GM18498 (cell line): ENCODE measurements at regions not wholly inside any gene's neighbourhood (a gene's known extent, or its start where the extent isn't known, plus 50 kb on each side); places are given as distances from the start of the nearest gene placed in this dataset.
"Not testable (repeated sequence)": the region's sequence is repeated elsewhere in the genome, so short reads cannot be mapped to it uniquely, and the experiment has no call there.

ENCODE experiments used
- ATAC-seq: cut with Tn5 transposase; IDR thresholded peaks from one replicate; pipeline ENCODE4 v1.9.1; 2021; ENCODE audit warnings: mild to moderate bottlenecking, moderate library complexity; ENCODE audit not compliant: unreplicated experiment

DNA sequence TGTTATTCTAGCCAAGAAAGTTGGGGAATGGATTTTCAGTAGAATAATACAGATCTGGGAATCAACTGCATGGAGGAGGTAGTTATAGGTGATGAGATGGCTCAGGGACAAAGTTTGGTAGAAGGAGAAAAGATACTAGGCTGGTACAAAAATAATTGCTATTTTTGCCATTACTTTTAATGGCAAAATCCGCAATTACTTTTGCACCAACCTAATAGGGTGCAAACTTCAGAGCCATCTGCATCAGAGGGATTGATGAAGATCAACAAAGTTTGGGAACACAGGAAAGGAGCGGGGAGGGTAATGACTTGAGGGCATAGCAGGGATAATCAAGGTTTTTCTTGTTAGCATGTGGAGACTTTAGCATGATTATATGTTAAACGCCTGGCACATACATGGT is 178.7 kb upstream of the ROPN1B start:
- ATAC-seq = not testable (repeated sequence)

DNA sequence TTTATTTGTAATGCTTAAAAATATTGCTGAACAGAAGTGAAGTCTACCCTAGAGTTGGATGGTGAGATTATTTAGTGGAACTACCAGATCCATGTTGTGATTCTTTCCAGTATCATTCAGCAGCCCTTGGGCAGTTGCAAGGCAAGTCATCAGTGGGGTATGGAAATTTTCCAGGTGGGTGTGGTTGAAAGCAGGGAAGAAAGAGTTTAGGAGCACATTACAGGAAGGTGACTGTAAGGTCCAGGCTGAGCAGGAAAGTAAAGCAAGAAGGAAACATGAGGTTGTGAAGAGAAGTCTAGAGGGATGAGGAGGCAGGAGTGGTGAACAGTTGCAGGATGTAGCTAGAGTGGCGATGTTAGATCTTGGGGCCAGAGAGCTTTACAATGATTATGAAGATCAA is 178.0 kb upstream of the ROPN1B start:
- ATAC-seq = not testable (repeated sequence)

DNA sequence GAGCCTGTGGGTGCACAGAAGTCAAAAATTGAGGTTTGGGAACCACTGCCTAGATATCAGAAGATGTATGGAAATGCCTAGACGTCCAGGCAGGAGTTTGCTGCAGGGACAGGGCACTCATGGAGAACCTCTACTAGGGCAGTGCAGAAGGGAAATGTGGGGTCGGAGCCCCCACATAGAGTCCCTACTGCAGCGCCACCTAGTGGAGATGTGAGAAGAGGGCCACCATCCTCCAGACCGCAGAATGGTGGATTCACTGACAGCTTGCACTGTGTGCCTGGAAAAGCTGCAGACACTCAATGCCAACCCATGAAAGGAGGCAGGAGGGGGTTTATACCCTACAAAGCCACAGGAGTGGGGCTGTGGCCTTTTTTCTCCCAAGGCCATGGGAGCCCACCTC is 159.0 kb upstream of the ROPN1B start:
- ATAC-seq = not testable (repeated sequence)

DNA sequence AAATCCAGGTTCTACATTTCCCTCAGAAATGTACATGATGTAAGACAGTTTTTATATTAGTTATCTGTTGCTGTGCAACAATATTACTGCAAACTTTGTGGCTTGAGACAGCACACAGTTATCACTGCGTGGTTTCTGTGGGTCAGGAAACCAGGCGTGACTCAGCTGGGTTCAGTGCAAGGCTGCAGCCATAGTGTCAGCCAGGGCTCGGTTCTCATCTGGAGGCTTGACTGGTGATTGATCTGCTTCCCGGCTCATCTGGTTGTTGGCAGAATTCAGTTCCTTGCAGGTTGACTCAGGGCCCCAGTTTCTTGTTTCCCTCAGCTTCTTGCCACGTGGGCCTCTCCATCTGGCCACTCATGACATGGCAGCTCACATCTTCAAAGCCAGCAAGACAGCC is 146.8 kb upstream of the ROPN1B start:
- not testable (repeated sequence) for ATAC-seq

DNA sequence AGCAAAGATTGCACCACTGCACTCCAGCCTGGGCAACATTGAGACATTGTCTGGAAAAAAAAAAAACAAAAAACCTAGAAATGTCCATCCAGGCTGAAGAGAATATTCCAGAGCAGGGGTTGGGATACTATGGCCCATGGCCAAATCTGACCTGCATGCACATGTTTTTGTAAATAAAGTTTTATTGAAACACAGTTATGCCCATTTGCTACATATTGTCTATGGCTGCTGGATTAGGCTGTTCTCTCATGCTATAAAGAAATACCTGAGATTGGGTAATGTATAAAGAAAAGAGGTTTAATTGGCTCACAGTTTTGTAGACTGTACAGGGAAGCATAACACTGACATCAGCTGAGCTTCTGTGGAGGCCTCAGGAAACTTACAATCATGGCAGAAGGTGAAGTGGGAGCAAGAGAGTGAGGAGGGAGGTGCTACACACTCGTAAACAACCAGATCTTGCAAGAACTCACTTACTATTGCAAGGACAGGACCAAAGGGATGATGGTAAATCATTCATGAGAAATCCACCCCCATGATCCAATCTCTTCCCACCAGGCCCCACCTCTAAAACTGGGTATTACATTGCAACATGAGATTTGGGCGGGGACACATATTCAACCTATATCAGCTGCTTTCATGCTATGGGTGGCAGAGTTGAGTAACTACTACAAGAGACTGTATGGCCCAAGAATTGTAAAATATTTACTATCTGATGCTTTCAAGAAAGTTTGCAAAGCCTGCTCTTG is 137.8 kb upstream of the ROPN1B start:
- not testable (repeated sequence) for ATAC-seq

DNA sequence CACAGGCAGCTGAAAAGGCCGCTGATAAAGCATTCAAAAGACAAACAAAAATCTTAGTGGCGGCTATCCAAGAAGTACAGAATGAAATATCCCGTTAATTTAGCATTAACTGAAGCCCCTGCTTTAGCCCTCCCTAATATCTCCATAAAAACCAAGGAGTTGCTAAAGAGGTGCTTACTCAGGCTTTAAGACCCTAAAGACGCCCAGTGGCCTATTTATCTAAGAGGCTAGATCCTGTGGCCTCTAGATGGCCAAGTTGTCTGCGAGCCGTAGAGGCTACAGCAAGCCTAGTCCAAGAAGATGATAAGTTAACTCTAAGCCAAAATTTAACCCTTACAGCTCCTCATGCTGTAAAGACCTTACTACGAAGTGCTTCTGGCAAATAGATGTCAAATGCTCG is 133.4 kb upstream of the ROPN1B start:
- ATAC-seq = not testable (repeated sequence)

DNA sequence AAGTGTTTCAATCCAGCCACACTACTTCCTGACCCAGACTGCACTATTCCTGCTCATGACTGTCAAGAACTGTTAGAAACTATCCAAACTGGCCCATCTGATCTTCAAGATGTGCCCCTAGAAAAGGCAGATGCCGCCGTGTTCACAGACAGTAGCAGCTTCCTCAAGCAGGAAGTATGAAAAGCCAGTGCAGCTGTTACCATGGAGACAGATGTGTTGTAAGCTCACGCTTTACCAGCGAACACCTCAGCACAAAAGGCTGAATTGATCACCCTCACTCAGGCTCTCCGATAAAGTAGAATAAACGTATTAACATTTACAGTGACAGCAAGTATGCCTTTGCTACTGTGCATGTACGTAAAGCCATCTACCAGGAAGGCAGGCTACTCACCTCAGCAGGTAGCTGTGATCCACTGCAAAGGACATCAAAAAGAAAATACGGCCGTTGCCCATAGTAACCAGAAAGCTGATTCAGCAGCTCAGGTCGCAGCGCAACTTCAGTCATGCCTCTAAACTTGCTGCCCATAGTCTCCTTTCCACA is 132.9 kb upstream of the ROPN1B start:
- ATAC-seq = not testable (repeated sequence)

DNA sequence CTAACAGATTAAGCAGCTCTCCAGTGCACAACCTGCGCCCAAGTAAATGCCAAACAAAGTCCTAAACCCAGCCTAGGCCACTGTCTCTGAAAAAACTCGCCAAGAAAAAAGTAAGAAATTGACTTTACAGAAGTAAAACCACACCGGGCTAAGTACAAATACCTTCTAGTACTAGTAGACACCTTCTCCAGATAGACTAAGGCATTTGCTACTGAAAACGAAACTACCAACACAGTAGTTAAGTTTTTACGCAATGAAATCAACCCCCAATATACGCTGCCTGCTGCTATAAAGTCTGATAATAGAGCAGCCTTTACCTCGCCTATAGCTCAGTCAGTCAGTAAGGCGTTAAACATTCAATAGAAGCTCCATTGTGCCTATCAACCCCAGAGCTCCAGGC is 132.2 kb upstream of the ROPN1B start:
- not testable (repeated sequence) for ATAC-seq

DNA sequence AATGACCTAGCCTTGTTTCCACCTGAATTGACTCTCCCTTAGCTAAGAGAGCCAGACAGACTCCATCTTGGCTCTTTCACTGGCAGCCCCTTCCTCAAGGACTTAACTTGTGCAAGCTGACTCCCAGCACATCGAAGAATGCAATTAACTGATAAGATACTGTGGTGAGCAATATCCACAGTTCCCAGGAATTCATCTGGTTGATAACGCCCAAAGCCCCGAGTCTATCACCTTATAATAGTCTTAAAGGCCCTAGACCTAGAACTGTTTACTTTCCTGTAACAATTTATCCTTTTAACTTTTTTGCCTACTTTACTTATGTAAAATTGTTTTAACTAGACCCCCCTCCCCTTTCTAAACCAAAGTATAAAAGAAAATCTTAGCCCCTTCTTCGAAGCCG is 130.1 kb upstream of the ROPN1B start:
- not testable (repeated sequence) for ATAC-seq

DNA sequence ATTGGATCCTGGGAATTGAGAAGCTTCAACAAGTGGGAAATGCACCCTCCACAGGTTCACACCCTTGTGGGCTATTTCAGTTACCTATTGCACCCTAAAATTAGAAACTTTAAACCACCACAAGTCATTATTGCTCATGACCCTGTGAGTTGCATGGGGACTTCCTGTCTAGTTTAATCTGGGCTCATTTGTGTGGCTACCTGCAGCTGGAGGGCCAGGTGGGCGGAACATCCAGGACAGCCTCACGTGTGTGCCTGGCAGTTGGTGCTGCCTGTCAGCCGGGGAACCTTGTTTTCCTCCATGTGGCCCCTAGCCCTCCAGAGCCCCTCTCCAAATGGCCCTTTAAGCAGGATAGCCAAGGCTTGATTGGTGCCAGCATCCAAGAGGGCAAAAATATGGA is 128.5 kb upstream of the ROPN1B start:
- ATAC-seq = not testable (repeated sequence)

DNA sequence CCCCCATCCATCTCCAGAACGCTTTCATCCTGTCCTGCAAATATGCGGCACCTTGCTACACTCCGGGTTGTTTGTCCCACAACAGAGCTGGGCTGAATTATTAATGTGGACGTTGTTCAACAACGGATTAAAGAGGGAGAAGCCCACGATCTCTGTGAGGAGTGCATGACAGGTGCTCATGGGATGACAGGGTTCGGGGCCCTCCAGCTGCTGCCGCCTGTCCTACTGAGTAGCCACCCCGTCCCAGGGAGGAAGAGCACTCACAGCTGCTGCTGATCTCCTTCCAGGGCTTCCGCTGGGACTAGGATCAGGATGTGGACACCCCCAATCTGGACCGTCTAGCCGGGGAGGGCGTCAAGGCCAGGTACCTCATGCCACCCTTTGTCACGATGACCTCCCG is 121.0 kb upstream of the ROPN1B start:
- not testable (repeated sequence) for ATAC-seq

DNA sequence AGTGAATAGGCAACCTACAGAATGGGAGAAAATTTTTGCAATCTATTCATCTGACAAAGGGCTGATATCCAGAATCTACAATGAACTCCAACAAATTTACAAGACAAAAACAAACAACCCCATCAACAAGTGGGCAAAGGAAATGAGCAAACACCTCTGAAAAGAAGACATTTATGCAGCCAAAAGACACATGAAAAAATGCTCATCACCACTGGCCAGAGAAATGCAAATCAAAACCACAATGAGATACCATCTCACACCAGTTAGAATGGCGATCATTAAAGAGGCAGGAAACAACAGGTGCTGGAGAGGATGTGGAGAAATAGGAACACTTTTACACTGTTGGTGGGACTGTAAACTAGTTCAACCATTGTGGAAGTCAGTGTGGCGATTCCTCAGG is 114.0 kb upstream of the ROPN1B start:
- not testable (repeated sequence) for ATAC-seq

DNA sequence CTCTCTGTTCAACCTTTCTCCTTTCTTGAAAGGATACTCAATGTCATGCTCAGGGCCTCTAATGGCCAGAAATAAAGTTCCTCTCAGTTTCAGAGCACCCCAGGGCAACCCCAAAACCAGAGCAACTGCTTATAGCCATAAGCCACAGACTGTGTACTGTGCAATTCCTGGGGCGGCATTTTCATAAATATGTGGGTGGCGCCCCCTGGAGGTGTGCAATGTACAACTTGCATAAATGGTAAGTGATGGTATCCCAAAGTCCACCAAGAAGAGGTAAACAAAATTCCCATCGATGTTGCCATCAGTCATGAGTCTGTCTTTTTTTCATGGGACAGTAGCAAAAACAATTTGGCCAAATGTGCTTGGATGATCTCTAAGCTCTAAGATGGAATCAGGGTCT is 108.4 kb upstream of the ROPN1B start:
- ATAC-seq = not testable (repeated sequence)

DNA sequence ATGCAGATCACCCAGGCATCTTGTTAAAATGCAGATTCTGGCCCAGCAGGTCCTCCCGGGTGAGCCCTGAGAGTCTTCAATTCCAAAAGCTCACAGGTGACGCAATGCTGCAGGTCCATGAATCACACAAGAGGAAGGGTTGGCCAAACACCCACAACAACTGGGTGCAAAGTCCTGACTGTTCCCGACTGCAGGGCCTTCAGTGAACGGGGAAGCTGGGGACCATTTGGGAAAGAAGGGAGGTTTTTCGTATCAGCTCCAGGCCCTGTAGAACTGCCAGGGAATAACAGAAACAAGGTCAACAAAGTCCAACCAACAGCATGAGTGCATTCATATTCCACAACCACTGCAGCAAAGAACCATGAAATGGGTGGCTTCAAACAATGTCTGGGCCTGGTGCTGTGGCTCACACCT is 106.1 kb upstream of the ROPN1B start:
- ATAC-seq = not testable (repeated sequence)

DNA sequence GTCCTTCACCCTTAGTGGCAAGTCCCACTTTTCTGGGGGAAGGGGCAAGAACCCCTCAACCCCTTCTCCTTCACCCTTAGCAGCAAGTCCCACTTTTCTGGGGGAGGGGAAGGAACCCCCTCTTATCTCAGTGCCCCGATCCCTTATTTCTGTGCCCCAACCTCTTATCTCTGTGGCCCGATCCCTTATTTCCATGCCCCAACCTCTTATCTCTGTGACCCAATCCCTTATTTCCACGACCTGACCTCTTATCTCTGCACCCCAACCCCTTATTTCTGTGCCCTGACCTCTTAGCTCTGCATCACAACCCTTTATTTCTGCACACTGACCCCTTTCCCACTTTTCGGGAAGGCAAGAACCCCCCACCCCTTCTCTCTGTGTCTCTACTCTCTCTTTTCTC is 104.4 kb upstream of the ROPN1B start:
- ATAC-seq = not testable (repeated sequence)

DNA sequence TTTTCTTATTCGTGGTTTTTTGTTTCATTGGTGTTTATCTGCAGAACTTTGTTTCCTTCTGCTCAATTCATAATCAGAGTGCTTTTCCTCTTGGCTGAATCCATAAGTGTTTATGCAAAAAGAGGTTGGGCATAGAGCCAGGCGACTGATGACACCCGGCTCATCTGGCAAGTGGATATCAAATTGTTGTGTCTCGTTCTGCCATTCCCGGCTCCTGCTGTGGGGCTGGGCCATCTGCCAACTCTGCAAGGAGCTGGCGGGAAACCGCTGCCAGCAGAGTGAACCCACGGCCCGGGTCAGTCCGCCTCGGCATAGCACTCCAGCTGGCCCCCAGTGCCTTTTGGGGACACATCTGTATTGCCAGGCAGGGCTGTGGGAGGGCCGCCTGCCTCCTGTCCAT is 83.0 kb upstream of the ROPN1B start:
- not testable (repeated sequence) for ATAC-seq

DNA sequence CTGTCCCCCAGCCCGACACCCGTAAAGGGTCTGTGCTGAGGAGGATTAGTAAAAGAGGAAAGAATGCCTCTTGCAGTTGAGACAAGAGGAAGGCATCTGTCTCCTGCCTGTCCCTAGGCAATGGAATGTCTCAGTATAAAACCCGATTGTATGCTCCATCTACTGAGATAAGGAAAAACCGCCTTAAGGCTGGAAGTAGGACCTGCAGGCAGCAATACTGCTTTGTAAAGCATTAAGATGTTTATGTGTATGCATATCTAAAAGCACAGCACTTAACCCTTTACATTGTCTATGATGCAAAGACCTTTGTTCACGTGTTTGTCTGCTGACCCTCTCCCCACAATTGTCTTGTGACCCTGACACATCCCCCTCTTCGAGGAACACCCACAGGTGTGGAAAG is 69.8 kb upstream of the ROPN1B start:
- ATAC-seq = not testable (repeated sequence)

DNA sequence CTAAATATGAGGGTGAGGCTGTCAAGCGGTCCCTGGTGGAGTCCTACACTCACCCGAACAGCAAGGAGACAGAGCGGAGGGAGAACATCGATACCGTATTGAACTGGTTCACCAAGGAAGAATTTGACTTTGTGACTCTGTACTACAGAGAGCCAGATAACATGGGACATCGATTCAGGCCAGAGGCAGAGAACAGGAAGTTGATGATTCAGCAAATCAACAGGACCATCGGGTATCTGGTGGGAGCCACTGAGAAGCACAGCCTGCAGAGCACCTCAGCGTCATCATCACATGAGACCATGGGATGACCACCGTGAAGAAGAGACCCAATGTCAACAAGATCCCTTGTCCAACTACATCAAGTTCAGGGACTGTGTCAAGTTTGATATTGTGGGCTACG is 67.5 kb upstream of the ROPN1B start:
- not testable (repeated sequence) for ATAC-seq

DNA sequence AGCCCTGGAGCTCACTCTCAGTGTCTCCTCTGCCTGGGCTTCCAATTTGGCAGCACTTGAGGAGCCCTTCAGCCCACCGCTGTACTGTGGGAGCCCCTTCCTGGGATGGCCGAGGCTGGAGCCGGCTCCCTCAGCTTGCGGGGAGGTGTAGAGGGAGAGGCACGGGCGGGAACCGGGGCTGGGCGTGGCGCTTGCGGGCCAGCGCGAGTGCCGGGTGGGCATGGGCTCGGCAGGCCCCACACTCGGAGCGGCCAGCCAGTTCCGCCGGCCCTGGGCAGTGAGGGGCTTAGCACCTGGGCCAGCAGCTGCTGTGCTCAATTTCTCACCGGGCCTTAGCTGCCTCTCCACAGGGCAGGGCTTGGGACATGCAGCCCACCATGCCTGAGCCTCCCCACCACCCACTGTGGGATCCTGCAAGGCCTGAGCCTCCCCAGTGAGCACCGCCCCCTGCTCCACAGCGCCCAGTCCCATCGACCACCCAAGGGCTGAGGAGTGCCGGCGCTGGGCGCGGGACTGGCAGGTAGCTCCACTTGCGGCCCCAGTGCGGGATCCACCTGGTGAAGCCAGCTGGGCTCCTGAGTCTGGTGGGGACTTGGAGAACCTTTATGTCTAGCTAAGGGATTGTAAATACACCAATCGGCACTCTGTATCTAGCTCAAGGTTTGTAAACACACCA is 65.1 kb upstream of the ROPN1B start:
- ATAC-seq = not testable (repeated sequence)

DNA sequence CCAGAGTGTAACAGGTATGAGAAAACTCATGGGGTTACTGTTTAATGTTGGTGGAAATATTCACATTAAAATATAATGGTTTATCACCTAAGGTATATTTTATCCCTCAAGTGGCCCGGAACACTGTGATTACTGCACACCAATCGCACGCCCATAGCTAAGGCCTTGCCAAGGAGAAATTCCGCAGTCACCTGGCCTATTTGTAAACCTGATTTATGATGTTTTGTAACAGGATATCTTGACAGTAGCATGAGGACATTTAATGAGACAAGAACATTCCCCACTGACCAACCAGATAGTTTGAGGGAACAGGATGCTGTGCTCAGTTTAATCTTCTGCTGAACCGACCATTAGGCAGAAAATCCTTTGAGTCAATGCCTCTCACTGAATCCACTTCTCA is 61.7 kb upstream of the ROPN1B start:
- ATAC-seq = not testable (repeated sequence)

DNA sequence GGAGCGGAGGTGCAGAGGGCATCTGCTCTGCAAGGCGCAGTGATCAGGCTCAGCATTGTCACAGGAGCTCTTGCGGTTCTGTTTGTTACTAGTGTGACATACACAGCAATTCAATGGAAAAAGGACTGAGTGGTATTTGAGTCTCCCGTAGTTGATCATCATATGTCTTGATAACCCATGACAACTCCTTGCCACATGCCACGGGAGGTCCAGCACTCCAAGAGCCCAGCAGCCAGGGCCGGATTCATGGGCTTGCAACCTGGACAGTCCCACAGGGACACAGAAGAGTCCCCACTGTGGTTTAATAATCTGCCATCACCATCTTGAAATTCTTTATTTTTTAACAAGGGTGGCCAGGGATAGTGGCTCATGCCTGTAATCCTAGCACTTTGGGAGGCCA is 58.1 kb upstream of the ROPN1B start:
- ATAC-seq = not testable (repeated sequence)
